Neural progenitor cell (in vitro differentiated cells): ENCODE measurements at regions not wholly inside any gene's neighbourhood (a gene's known extent, or its start where the extent isn't known, plus 50 kb on each side); places are given as distances from the start of the nearest gene placed in this dataset.

Experiments used
- DNase-seq: peaks from one replicate; pipeline ENCODE4 v3.0.0-alpha.2; 2016; ENCODE audit warnings: low spot score
- H2AFZ ChIP-seq: fragments of 200-600 bp; sonication (generic); replicated peaks from 2 replicates; pipeline ENCODE4 v1.6.1; 2016; ENCODE audit warnings: antibody characterized with exemption
- H3F3A ChIP-seq: fragments of 200-600 bp; sonication (generic); 2 replicates; pipeline ENCODE4 v1.6.1; 2016; ENCODE audit warnings: antibody characterized with exemption, low read depth
- H3K27ac ChIP-seq: fragments of 200-600 bp; sonication (generic); 2 replicates; pipeline ENCODE4 v1.5.1; 2016; ENCODE audit warnings: mild to moderate bottlenecking
- H3K27me3 ChIP-seq: fragments of 200-600 bp; sonication (generic); 2 replicates; pipeline ENCODE4 v1.6.1; 2016; ENCODE audit warnings: mild to moderate bottlenecking, moderate library complexity
- H3K36me3 ChIP-seq: fragments of 200-600 bp; sonication (generic); 2 replicates; pipeline ENCODE4 v1.5.1; 2016
- H3K4me1 ChIP-seq: fragments of 200-600 bp; sonication (generic); 2 replicates; pipeline ENCODE4 v1.6.1; 2016; ENCODE audit warnings: mixed run types
- H3K4me2 ChIP-seq: fragments of 200-600 bp; sonication (generic); 2 replicates; pipeline ENCODE4 v1.6.1; 2016
- H3K4me3 ChIP-seq: fragments of 200-600 bp; sonication (generic); 2 replicates; pipeline ENCODE4 v1.5.1; 2016
- H3K79me2 ChIP-seq: fragments of 200-600 bp; sonication (generic); 2 replicates; pipeline ENCODE4 v1.6.1; 2016; ENCODE audit warnings: low read depth
- H3K9ac ChIP-seq: fragments of 200-600 bp; sonication (generic); 2 replicates; pipeline ENCODE4 v1.6.1; 2016
- H3K9me3 ChIP-seq: fragments of 200-600 bp; sonication (generic); 2 replicates; pipeline ENCODE4 v1.5.1; 2016; ENCODE audit warnings: low read depth
- H4K20me1 ChIP-seq: fragments of 200-600 bp; sonication (generic); 2 replicates; pipeline ENCODE4 v1.6.1; 2016; ENCODE audit warnings: low read depth
- H3K27ac Mint-ChIP-seq: 3 replicates; pipeline ENCODE4 v1.8.0; 2021; ENCODE audit warnings: mixed read lengths
- H3K27me3 Mint-ChIP-seq: 2 replicates; pipeline ENCODE4 v1.8.0; 2022; ENCODE audit warnings: low read depth, mild to moderate bottlenecking, inconsistent platforms, moderate library complexity, mixed read lengths; ENCODE audit not compliant: insufficient read depth
- H3K36me3 Mint-ChIP-seq: 3 replicates; pipeline ENCODE4 v1.8.0; 2021; ENCODE audit warnings: mixed read lengths
- H3K4me1 Mint-ChIP-seq: 3 replicates; pipeline ENCODE4 v1.8.0; 2021; ENCODE audit warnings: mixed read lengths
- H3K4me3 Mint-ChIP-seq: 3 replicates; pipeline ENCODE4 v1.8.0; 2021; ENCODE audit warnings: mild to moderate bottlenecking, moderate library complexity, mixed read lengths
- H3K9me3 Mint-ChIP-seq: 3 replicates; pipeline ENCODE4 v1.8.0; 2020; ENCODE audit warnings: mixed read lengths
- EZH2 ChIP-seq: fragments of 200-600 bp; sonication (generic); IDR thresholded peaks from 2 replicates; pipeline ENCODE4 v1.6.1; 2017; ENCODE audit warnings: antibody characterized with exemption, mild to moderate bottlenecking, moderate library complexity
- EZH2phosphoT487 ChIP-seq: fragments of 200-600 bp; sonication (generic); IDR thresholded peaks from 2 replicates; pipeline ENCODE4 v1.6.1; 2017; ENCODE audit warnings: antibody characterized with exemption
- TF ChIP-seq, protein P1 (sequence below): fragments of 200-600 bp; sonication (generic); IDR thresholded peaks from 2 replicates; pipeline ENCODE4 v1.5.1; 2017; ENCODE audit warnings: antibody characterized with exemption, mild to moderate bottlenecking

DNA sequence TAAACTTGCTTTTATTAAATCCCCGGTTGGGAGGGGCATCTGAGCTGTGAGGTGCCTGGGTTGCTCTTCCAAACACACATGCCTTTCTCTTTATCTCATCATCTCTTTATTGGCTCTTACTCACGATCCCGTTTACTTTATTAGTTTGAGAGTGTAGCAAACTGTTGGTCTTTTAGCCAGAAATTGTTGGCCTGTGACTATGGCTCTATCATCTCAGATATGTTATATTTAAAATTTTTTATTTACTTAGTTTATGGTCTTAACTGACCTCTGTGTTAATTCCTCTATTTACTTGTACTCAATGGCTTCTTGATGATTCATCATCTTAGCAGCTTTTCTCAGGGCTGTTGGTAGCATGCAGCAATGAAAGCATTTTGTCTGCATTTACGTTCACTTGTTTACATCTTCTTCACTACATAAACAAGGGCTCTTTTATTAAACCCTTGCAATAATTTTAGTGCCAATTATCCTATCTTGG lies 408.4 kb downstream of the HRH4 start:
- no peak overlapping the region for H3K9ac ChIP-seq
- H3K4me2 ChIP-seq, result peak overlapping the region; percentile 1
- no peaks in the 10 kb centered on the region for H3F3A ChIP-seq
- no peaks in the 10 kb centered on the region for H3K36me3 ChIP-seq
- H3K27ac Mint-ChIP-seq, result no peak overlapping the region
- H3K4me1 Mint-ChIP-seq, result peaks cover 44% of the 10 kb centered on the region
- H3K36me3 Mint-ChIP-seq, result peaks cover under 1% of the 10 kb centered on the region
- H3K4me3 ChIP-seq, result no peak overlapping the region
- no peaks in the 10 kb centered on the region for H3K9me3 Mint-ChIP-seq
- DNase-seq, result no peak
- no peaks in the 10 kb centered on the region for H3K27me3 ChIP-seq
- no peaks in the 10 kb centered on the region for H3K79me2 ChIP-seq
- H2AFZ ChIP-seq, result no peak overlapping the region
- peaks cover 8% of the 10 kb centered on the region for H3K27me3 Mint-ChIP-seq
- TF ChIP-seq EZH2 (no peak), EZH2phosphoT487 (no peak)
- TF ChIP-seq, protein P1, sequence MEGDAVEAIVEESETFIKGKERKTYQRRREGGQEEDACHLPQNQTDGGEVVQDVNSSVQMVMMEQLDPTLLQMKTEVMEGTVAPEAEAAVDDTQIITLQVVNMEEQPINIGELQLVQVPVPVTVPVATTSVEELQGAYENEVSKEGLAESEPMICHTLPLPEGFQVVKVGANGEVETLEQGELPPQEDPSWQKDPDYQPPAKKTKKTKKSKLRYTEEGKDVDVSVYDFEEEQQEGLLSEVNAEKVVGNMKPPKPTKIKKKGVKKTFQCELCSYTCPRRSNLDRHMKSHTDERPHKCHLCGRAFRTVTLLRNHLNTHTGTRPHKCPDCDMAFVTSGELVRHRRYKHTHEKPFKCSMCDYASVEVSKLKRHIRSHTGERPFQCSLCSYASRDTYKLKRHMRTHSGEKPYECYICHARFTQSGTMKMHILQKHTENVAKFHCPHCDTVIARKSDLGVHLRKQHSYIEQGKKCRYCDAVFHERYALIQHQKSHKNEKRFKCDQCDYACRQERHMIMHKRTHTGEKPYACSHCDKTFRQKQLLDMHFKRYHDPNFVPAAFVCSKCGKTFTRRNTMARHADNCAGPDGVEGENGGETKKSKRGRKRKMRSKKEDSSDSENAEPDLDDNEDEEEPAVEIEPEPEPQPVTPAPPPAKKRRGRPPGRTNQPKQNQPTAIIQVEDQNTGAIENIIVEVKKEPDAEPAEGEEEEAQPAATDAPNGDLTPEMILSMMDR, result no peak
- no peak overlapping the region for H3K4me3 Mint-ChIP-seq
- peaks cover 19% of the 10 kb centered on the region for H3K4me1 ChIP-seq
- H3K27ac ChIP-seq, result no peak overlapping the region
- no peaks in the 10 kb centered on the region for H3K9me3 ChIP-seq
- no peaks in the 10 kb centered on the region for H4K20me1 ChIP-seq

DNA sequence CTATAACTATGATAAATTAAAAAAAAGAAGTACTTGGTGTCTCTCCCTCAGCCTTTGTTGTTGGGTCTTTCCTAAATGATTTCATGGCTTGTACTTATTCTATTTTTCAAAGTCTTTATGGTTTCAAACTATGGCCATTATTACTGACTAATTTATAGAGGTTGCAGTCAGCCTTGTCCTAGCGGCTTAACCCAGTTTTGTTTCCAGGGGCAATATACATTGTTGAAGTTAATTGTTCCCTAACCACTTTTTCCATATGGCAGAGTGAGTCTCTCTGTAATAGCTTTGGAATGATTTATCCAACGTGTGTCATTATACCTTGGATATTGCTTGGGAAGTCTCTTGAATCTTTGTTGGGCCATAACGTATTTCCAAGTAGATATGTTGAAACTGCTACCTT lies 408.8 kb downstream of the HRH4 start:
- H3K27ac Mint-ChIP-seq, result no peak overlapping the region
- no peak overlapping the region for H3K4me3 Mint-ChIP-seq
- H3K27me3 Mint-ChIP-seq, result peaks cover 8% of the 10 kb centered on the region
- DNase-seq, result no peak
- H3K4me2 ChIP-seq, result peak overlapping the region; percentile 1
- H3K27ac ChIP-seq, result no peak overlapping the region
- H3K36me3 ChIP-seq, result no peaks in the 10 kb centered on the region
- H3K36me3 Mint-ChIP-seq, result peaks cover 3% of the 10 kb centered on the region
- H3K27me3 ChIP-seq, result no peaks in the 10 kb centered on the region
- no peaks in the 10 kb centered on the region for H3K9me3 ChIP-seq
- H3K79me2 ChIP-seq, result no peaks in the 10 kb centered on the region
- no peak overlapping the region for H3K9ac ChIP-seq
- no peak overlapping the region for H2AFZ ChIP-seq
- peaks cover 19% of the 10 kb centered on the region for H3K4me1 ChIP-seq
- H3F3A ChIP-seq, result no peaks in the 10 kb centered on the region
- no peaks in the 10 kb centered on the region for H4K20me1 ChIP-seq
- H3K9me3 Mint-ChIP-seq, result no peaks in the 10 kb centered on the region
- no peak overlapping the region for H3K4me3 ChIP-seq
- TF ChIP-seq, protein P1, result no peak
- TF ChIP-seq EZH2 (no peak), EZH2phosphoT487 (no peak)
- H3K4me1 Mint-ChIP-seq, result peaks cover 43% of the 10 kb centered on the region

DNA sequence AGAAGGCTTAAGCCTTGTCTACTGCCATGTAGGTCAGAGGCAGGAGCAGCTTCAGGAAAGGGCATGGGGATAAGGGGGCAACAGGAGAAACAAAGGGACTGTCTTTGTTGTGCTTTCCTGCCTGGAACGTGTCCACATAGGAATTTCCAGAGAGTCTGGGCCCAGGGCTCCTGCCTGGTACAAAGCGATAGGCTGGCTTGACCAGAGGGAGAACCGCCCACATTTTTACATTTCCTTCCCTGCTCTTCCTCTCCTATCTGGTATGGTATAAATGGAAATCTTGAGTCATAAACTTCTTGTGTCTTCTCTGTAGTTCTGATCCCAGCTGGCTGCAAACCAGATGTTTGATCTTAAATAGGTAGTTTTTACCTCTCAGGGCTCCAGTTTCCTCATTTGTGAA lies 414.8 kb downstream of the HRH4 start:
- H3K9ac ChIP-seq, result no peak overlapping the region
- H3K9me3 ChIP-seq, result no peaks in the 10 kb centered on the region
- no peak overlapping the region for H3K4me3 Mint-ChIP-seq
- H3K4me1 Mint-ChIP-seq, result peaks cover 43% of the 10 kb centered on the region
- no peaks in the 10 kb centered on the region for H3K79me2 ChIP-seq
- H3K9me3 Mint-ChIP-seq, result peaks cover 7% of the 10 kb centered on the region
- H4K20me1 ChIP-seq, result no peaks in the 10 kb centered on the region
- H3K27me3 ChIP-seq, result no peaks in the 10 kb centered on the region
- no peak overlapping the region for H3K4me2 ChIP-seq
- peaks cover 8% of the 10 kb centered on the region for H3K36me3 Mint-ChIP-seq
- H3K27me3 Mint-ChIP-seq, result peaks cover 2% of the 10 kb centered on the region
- H3K4me3 ChIP-seq, result no peak overlapping the region
- no peaks in the 10 kb centered on the region for H3K36me3 ChIP-seq
- TF ChIP-seq EZH2phosphoT487 (no peak), EZH2 (no peak)
- TF ChIP-seq, protein P1, result no peak
- peak overlapping the region; percentile 5 for H2AFZ ChIP-seq
- H3K4me1 ChIP-seq, result peaks cover 31% of the 10 kb centered on the region
- no peak for DNase-seq
- no peak overlapping the region for H3K27ac Mint-ChIP-seq
- no peak overlapping the region for H3K27ac ChIP-seq
- H3F3A ChIP-seq, result peaks cover 27% of the 10 kb centered on the region
